H1 (cell line): ENCODE measurements at regions not wholly inside any gene's neighbourhood (a gene's known extent, or its start where the extent isn't known, plus 50 kb on each side); places are given as distances from the start of the nearest gene placed in this dataset.

ENCODE experiments used
- CTCF ChIA-PET: fragments of 300-600 bp; sonication (Branson Sonifier 250); formaldehyde crosslinking; loops from one replicate; lab custom pipeline; 2021; ENCODE audit not compliant: partially characterized antibody; lab: Charles Lee
- POLR2A ChIA-PET: fragments of 300-600 bp; sonication (Branson Sonifier 250); formaldehyde crosslinking; loops from one replicate; lab custom pipeline; 2021; ENCODE audit warnings: inconsistent platforms; ENCODE audit not compliant: partially characterized antibody; lab: Charles Lee
- DNase-seq, 2 experiments: peaks; one replicate each; pipeline versions ENCODE4 v3.0.0 to v3.0.0-alpha.2; 2010 to 2022; ENCODE audit warnings: low spot score in 2 of 2, low read depth in 1 of 2, mixed read lengths in 1 of 2
- FAIRE-seq: peaks from 2 replicates; lab custom pipeline; 2011; peaks lifted over from hg19 to GRCh38; lab: Jason Lieb, UNC
- H2AFZ ChIP-seq: 2 replicates; pipeline ENCODE4 v1.8.1; 2012; ENCODE audit warnings: low read length, inconsistent platforms
- H2AK5ac ChIP-seq: 2 replicates; pipeline ENCODE4 v1.6.1; 2013; ENCODE audit warnings: low read depth, low read length
- H2BK120ac ChIP-seq: replicated peaks from 2 replicates; pipeline ENCODE3; 2013; ENCODE audit warnings: low read depth, low read length, inconsistent platforms
- H2BK12ac ChIP-seq: 2 replicates; pipeline ENCODE4 v1.6.1; 2013; ENCODE audit warnings: low read depth, low read length
- H2BK15ac ChIP-seq: 2 replicates; pipeline ENCODE4 v1.6.1; 2013; ENCODE audit warnings: low read length
- H2BK20ac ChIP-seq: 2 replicates; pipeline ENCODE4 v1.6.1; 2013; ENCODE audit warnings: low read length
- H2BK5ac ChIP-seq: 2 replicates; pipeline ENCODE4 v1.6.1; 2013; ENCODE audit warnings: low read depth, low read length
- H3K14ac ChIP-seq: 2 replicates; pipeline ENCODE4 v1.6.1; 2013; ENCODE audit warnings: inconsistent platforms; ENCODE audit not compliant: insufficient read length
- H3K18ac ChIP-seq: 2 replicates; pipeline ENCODE4 v1.6.1; 2013; ENCODE audit warnings: low read length; ENCODE audit errors: extremely low read depth
- H3K23ac ChIP-seq: 2 replicates; pipeline ENCODE4 v1.6.1; 2013; ENCODE audit warnings: inconsistent platforms; ENCODE audit not compliant: insufficient read length
- H3K23me2 ChIP-seq: 2 replicates; pipeline ENCODE4 v1.6.1; 2013; ENCODE audit warnings: low read depth, low read length
- H3K27ac ChIP-seq: 2 replicates; pipeline ENCODE4 v1.6.1; 2011; ENCODE audit warnings: low read depth, low read length, inconsistent platforms
- H3K27me3 ChIP-seq, 4 experiments: replicated peaks in 1 of 4; 1 replicate in 1 of 4; 2 replicates in 3 of 4; pipeline versions ENCODE4 v1.6.1 to v1.8.1; 2011 to 2013; ENCODE audit warnings: low read length in 3 of 4, mild to moderate bottlenecking in 3 of 4, inconsistent platforms in 2 of 4, mixed read lengths in 2 of 4, moderate library complexity in 1 of 4; ENCODE audit not compliant: control insufficient read depth in 3 of 4, insufficient read depth in 3 of 4; ENCODE audit errors: extremely low read depth in 1 of 4
- H3K36me3 ChIP-seq, 4 experiments: 2 replicates each; pipeline versions ENCODE4 v1.6.1 to v1.8.1; 2011 to 2013; ENCODE audit warnings: mild to moderate bottlenecking in 4 of 4, low read length in 3 of 4, moderate library complexity in 2 of 4, control low read depth in 1 of 4, inconsistent platforms in 1 of 4; ENCODE audit not compliant: insufficient read depth in 4 of 4, control insufficient read depth in 2 of 4
- H3K4ac ChIP-seq: replicated peaks from 2 replicates; pipeline ENCODE3; 2013; ENCODE audit warnings: low read length, low read depth, mixed read lengths, inconsistent platforms; ENCODE audit not compliant: insufficient read length
- H3K4me1 ChIP-seq, 4 experiments: replicated peaks in 1 of 4; 1 replicate in 1 of 4; 2 replicates in 3 of 4; pipeline versions ENCODE4 v1.6.1 to v1.8.1; 2011 to 2013; ENCODE audit warnings: low read length in 3 of 4, inconsistent platforms in 2 of 4, mixed read lengths in 1 of 4; ENCODE audit not compliant: insufficient read depth in 4 of 4, control insufficient read depth in 3 of 4
- H3K4me2 ChIP-seq, 2 experiments: 2 replicates each; pipeline versions ENCODE4 v1.6.1 to v1.8.1; 2011 to 2013; ENCODE audit warnings: low read depth in 2 of 2, low read length in 2 of 2, control low read depth in 1 of 2, inconsistent platforms in 1 of 2, mild to moderate bottlenecking in 1 of 2; ENCODE audit not compliant: insufficient read depth in 1 of 2
- H3K4me3 ChIP-seq, 4 experiments: fragments of 200-600, 300-600 bp in 1 of 4; sonication (generic), shearing (Covaris generic), sonication (Bioruptor Twin) in 1 of 4; 2 replicates each; pipeline versions ENCODE4 v1.5.1 to v1.8.1; 2011 to 2016; ENCODE audit warnings: low read length in 4 of 4, low read depth in 3 of 4, control low read depth in 2 of 4, inconsistent platforms in 2 of 4, mild to moderate bottlenecking in 2 of 4, mixed read lengths in 1 of 4, moderate library complexity in 1 of 4; ENCODE audit not compliant: insufficient read depth in 2 of 4; ENCODE audit errors: extremely low read depth in 1 of 4
- H3K56ac ChIP-seq: replicated peaks from 2 replicates; pipeline ENCODE3; 2013; ENCODE audit warnings: low read depth, mild to moderate bottlenecking, mixed read lengths, low read length, inconsistent platforms; ENCODE audit not compliant: insufficient read length
- H3K79me1 ChIP-seq: 2 replicates; pipeline ENCODE4 v1.6.1; 2013; ENCODE audit warnings: low read depth, low read length, control low read depth
- H3K79me2 ChIP-seq, 2 experiments: 2 replicates each; pipeline versions ENCODE4 v1.6.1 to v1.8.1; 2012 to 2013; ENCODE audit warnings: low read length in 2 of 2, mild to moderate bottlenecking in 2 of 2, inconsistent platforms in 1 of 2; ENCODE audit not compliant: insufficient read depth in 2 of 2, control insufficient read depth in 1 of 2
- H3K9ac ChIP-seq, 4 experiments: replicated peaks in 1 of 4; 1 replicate in 1 of 4; 2 replicates in 3 of 4; pipeline versions ENCODE4 v1.6.1 to v1.8.1; 2011 to 2013; ENCODE audit warnings: low read depth in 3 of 4, low read length in 3 of 4, control low read depth in 2 of 4, mild to moderate bottlenecking in 2 of 4, moderate library complexity in 2 of 4, inconsistent platforms in 1 of 4; ENCODE audit errors: extremely low read depth in 1 of 4
- H3K9me3 ChIP-seq, 2 experiments: 2 replicates each; pipeline versions ENCODE4 v1.6.1 to v1.8.1; 2012 to 2013; ENCODE audit warnings: mild to moderate bottlenecking in 2 of 2, moderate library complexity in 2 of 2, control low read depth in 1 of 2, inconsistent platforms in 1 of 2, low read depth in 1 of 2, low read length in 1 of 2, mixed read lengths in 1 of 2; ENCODE audit not compliant: insufficient read depth in 2 of 2
- H4K20me1 ChIP-seq, 2 experiments: replicated peaks in 1 of 2; 2 replicates each; pipeline versions ENCODE3 to v1.8.1; 2011 to 2013; ENCODE audit warnings: inconsistent platforms in 2 of 2, low read length in 2 of 2, mild to moderate bottlenecking in 1 of 2; ENCODE audit not compliant: insufficient read depth in 2 of 2, control insufficient read depth in 1 of 2
- H4K5ac ChIP-seq: 2 replicates; pipeline ENCODE4 v1.6.1; 2013; ENCODE audit warnings: low read length, low read depth, mixed read lengths, inconsistent platforms; ENCODE audit not compliant: insufficient read length
- H4K8ac ChIP-seq: 2 replicates; pipeline ENCODE4 v1.8.0; 2013; ENCODE audit warnings: mild to moderate bottlenecking, moderate library complexity, low read length, inconsistent platforms; ENCODE audit not compliant: insufficient read depth; ENCODE audit errors: extremely low read depth
- H4K91ac ChIP-seq: replicated peaks from 2 replicates; pipeline ENCODE3; 2013; ENCODE audit warnings: low read length, mixed read lengths, inconsistent platforms; ENCODE audit not compliant: insufficient read length
- ATF2 ChIP-seq: IDR thresholded peaks from 2 replicates; pipeline ENCODE4 v1.6.1; 2012; ENCODE audit warnings: low read length, inconsistent platforms
- ATF3 ChIP-seq: IDR thresholded peaks from 2 replicates; pipeline ENCODE4 v1.6.1; 2011; ENCODE audit warnings: low read depth, mild to moderate bottlenecking, low read length; ENCODE audit not compliant: insufficient read depth
- CHD1 ChIP-seq: IDR thresholded peaks from 2 replicates; pipeline ENCODE4 v1.6.1; 2012; ENCODE audit warnings: low read depth, low read length, improper control_type of control experiment
- CHD2 ChIP-seq: IDR thresholded peaks from 2 replicates; pipeline ENCODE4 v1.6.1; 2012; ENCODE audit warnings: low read length, improper control_type of control experiment
- MAFK ChIP-seq: IDR thresholded peaks from 2 replicates; pipeline ENCODE4 v1.6.1; 2012; ENCODE audit warnings: low read depth, mild to moderate bottlenecking, improper control_type of control experiment, low read length
- NANOG ChIP-seq: IDR thresholded peaks from 2 replicates; pipeline ENCODE4 v1.6.1; 2011; ENCODE audit warnings: low read length, low read depth, mild to moderate bottlenecking, inconsistent platforms; ENCODE audit not compliant: insufficient read depth, poor library complexity, severe bottlenecking
- NRF1 ChIP-seq: IDR thresholded peaks from 2 replicates; pipeline ENCODE4 v1.6.1; 2011; ENCODE audit warnings: mild to moderate bottlenecking, low read depth, low read length, improper control_type of control experiment
- POLR2A ChIP-seq, 2 experiments: IDR thresholded peaks; 1 replicate in 1 of 2; 2 replicates in 1 of 2; pipeline ENCODE4 v1.6.1; 2011; ENCODE audit warnings: low read depth in 2 of 2, low read length in 2 of 2, mild to moderate bottlenecking in 2 of 2; ENCODE audit errors: control extremely low read depth in 1 of 2
- RAD21 ChIP-seq, 2 experiments: IDR thresholded peaks in 1 of 2; conservative IDR thresholded peaks in 1 of 2; 2 replicates each; pipeline ENCODE4 v1.6.1; 2011; ENCODE audit warnings: low read depth in 2 of 2, low read length in 2 of 2, improper control_type of control experiment in 1 of 2, inconsistent platforms in 1 of 2, mild to moderate bottlenecking in 1 of 2, moderate library complexity in 1 of 2
- SAP30 ChIP-seq: fragments of 300-600 bp; sonication (generic); IDR thresholded peaks from 2 replicates; pipeline ENCODE4 v1.7.1; 2012; ENCODE audit warnings: low read length, moderate library complexity, mild to moderate bottlenecking, inconsistent platforms; ENCODE audit not compliant: insufficient read depth, insufficient replicate concordance
- TAF7 ChIP-seq: optimal IDR thresholded peaks from 2 replicates; pipeline ENCODE3; 2011; ENCODE audit warnings: low read depth, mild to moderate bottlenecking, inconsistent platforms, low read length, moderate library complexity, borderline replicate concordance
- WGBS, 2 experiments: shearing (Covaris generic) in 1 of 2; methylation state at CpG; one replicate each; pipeline versions ENCODE4 v1.1.6 to v1.1.7; 2013 to 2015; ENCODE audit warnings: low lambda C conversion rate in 2 of 2, mixed read lengths in 2 of 2, inconsistent platforms in 1 of 2, low coverage in 1 of 2, missing lambda C conversion rate in 1 of 2; ENCODE audit not compliant: insufficient replicate concordance in 2 of 2, insufficient coverage in 1 of 2, insufficient read length in 1 of 2; ENCODE audit errors: extremely low coverage in 1 of 2, missing lambda C conversion rate in 1 of 2; 5-methylcytosine and 5-hydroxymethylcytosine counted together

GRCh38 chr17:62868008-62868407, 59.9 kb upstream of the MARCHF10 start:
- Histone ChIP-seq H3K4me2 (no peak overlapping the region), H3K9me3 (no peaks in the 10 kb centered on the region), H3K18ac (no peak overlapping the region), H3K27me3 (no peaks in the 10 kb centered on the region), H4K5ac (no peak overlapping the region), H3K14ac (no peak overlapping the region), H2BK5ac (no peak overlapping the region), H3K56ac (no peak overlapping the region), H4K20me1 (no peaks in the 10 kb centered on the region), H3K9ac (no peak overlapping the region), H3K79me2 (no peaks in the 10 kb centered on the region), H3K23me2 (no peaks in the 10 kb centered on the region; the same call in 1 of the 2 replicates), H3K23ac (no peak overlapping the region), H2BK15ac (no peak overlapping the region), H3K79me1 (no peaks in the 10 kb centered on the region), H3K27ac (no peak overlapping the region), H2BK20ac (no peak overlapping the region), H2AFZ (no peak overlapping the region), H3K36me3 (no peaks in the 10 kb centered on the region), H2BK12ac (no peak overlapping the region), H3K4me3 (no peak overlapping the region), H2AK5ac (no peak overlapping the region), H4K8ac (no peak overlapping the region), H2BK120ac (no peak overlapping the region), H3K4ac (no peak overlapping the region), H3K4me1 (peaks cover 0 to 17% (median 7%) of the 10 kb centered on the region in 4 experiments; a peak in 5 of 7 replicates), H4K91ac (no peak overlapping the region)
- 98% methylated on average over 4 of the region's 4 CpGs; no CpG with 5 or more reads in 1 of the 2 experiments for WGBS, 2 experiments
- FAIRE-seq (no peak), DNase-seq (no peak)
- ChIA-PET CTCF (interaction anchor here (1.5 kb wide), 1 partner anchor 68 kb away, joined by 3 read pairs; no protein-coding TSS in a partner anchor), POLR2A (no interaction called here)
- no peak for TF ChIP-seq ATF3
- TF ChIP-seq NRF1 = no peak
- TF ChIP-seq TAF7 = no peak
- no peak for TF ChIP-seq NANOG
- no peak for TF ChIP-seq CHD2
- TF ChIP-seq ATF2 = no peak
- no peak for TF ChIP-seq SAP30
- TF ChIP-seq MAFK = no peak
- no peak for TF ChIP-seq POLR2A (IDR thresholded peaks at IDR 0.05; ENCODE audit: control extremely low read depth in 1 of 2, low read depth in 2 of 2, low read length in 2 of 2)
- TF ChIP-seq CHD1 = no peak
- TF ChIP-seq RAD21 (IDR thresholded peaks at IDR 0.05 in 1 of 2, conservative IDR thresholded peaks at IDR 0.05 in 1 of 2; ENCODE audit: low read depth in 2 of 2, low read length in 2 of 2) = no peak
